H1 (cell line): ENCODE measurements at regions not wholly inside any gene's neighbourhood (a gene's known extent, or its start where the extent isn't known, plus 50 kb on each side); places are given as distances from the start of the nearest gene placed in this dataset.

Experiments
- CTCF ChIA-PET: fragments of 300-600 bp; sonication (Branson Sonifier 250); formaldehyde crosslinking; loops from one replicate; lab custom pipeline; 2021; ENCODE audit not compliant: partially characterized antibody; lab: Charles Lee
- POLR2A ChIA-PET: fragments of 300-600 bp; sonication (Branson Sonifier 250); formaldehyde crosslinking; loops from one replicate; lab custom pipeline; 2021; ENCODE audit warnings: inconsistent platforms; ENCODE audit not compliant: partially characterized antibody; lab: Charles Lee
- DNase-seq, 2 experiments: peaks; one replicate each; pipeline versions ENCODE4 v3.0.0 to v3.0.0-alpha.2; 2010 to 2022; ENCODE audit warnings: low spot score in 2 of 2, low read depth in 1 of 2, mixed read lengths in 1 of 2
- FAIRE-seq: peaks from 2 replicates; lab custom pipeline; 2011; peaks lifted over from hg19 to GRCh38; lab: Jason Lieb, UNC
- H2AFZ ChIP-seq: 2 replicates; pipeline ENCODE4 v1.8.1; 2012; ENCODE audit warnings: low read length, inconsistent platforms
- H2AK5ac ChIP-seq: 2 replicates; pipeline ENCODE4 v1.6.1; 2013; ENCODE audit warnings: low read depth, low read length
- H2BK120ac ChIP-seq: replicated peaks from 2 replicates; pipeline ENCODE3; 2013; ENCODE audit warnings: low read depth, low read length, inconsistent platforms
- H2BK12ac ChIP-seq: 2 replicates; pipeline ENCODE4 v1.6.1; 2013; ENCODE audit warnings: low read depth, low read length
- H2BK15ac ChIP-seq: 2 replicates; pipeline ENCODE4 v1.6.1; 2013; ENCODE audit warnings: low read length
- H2BK20ac ChIP-seq: 2 replicates; pipeline ENCODE4 v1.6.1; 2013; ENCODE audit warnings: low read length
- H2BK5ac ChIP-seq: 2 replicates; pipeline ENCODE4 v1.6.1; 2013; ENCODE audit warnings: low read depth, low read length
- H3K14ac ChIP-seq: 2 replicates; pipeline ENCODE4 v1.6.1; 2013; ENCODE audit warnings: inconsistent platforms; ENCODE audit not compliant: insufficient read length
- H3K18ac ChIP-seq: 2 replicates; pipeline ENCODE4 v1.6.1; 2013; ENCODE audit warnings: low read length; ENCODE audit errors: extremely low read depth
- H3K23ac ChIP-seq: 2 replicates; pipeline ENCODE4 v1.6.1; 2013; ENCODE audit warnings: inconsistent platforms; ENCODE audit not compliant: insufficient read length
- H3K23me2 ChIP-seq: 2 replicates; pipeline ENCODE4 v1.6.1; 2013; ENCODE audit warnings: low read depth, low read length
- H3K27ac ChIP-seq: 2 replicates; pipeline ENCODE4 v1.6.1; 2011; ENCODE audit warnings: low read depth, low read length, inconsistent platforms
- H3K27me3 ChIP-seq, 4 experiments: replicated peaks in 1 of 4; 1 replicate in 1 of 4; 2 replicates in 3 of 4; pipeline versions ENCODE4 v1.6.1 to v1.8.1; 2011 to 2013; ENCODE audit warnings: low read length in 3 of 4, mild to moderate bottlenecking in 3 of 4, inconsistent platforms in 2 of 4, mixed read lengths in 2 of 4, moderate library complexity in 1 of 4; ENCODE audit not compliant: control insufficient read depth in 3 of 4, insufficient read depth in 3 of 4; ENCODE audit errors: extremely low read depth in 1 of 4
- H3K36me3 ChIP-seq, 4 experiments: 2 replicates each; pipeline versions ENCODE4 v1.6.1 to v1.8.1; 2011 to 2013; ENCODE audit warnings: mild to moderate bottlenecking in 4 of 4, low read length in 3 of 4, moderate library complexity in 2 of 4, control low read depth in 1 of 4, inconsistent platforms in 1 of 4; ENCODE audit not compliant: insufficient read depth in 4 of 4, control insufficient read depth in 2 of 4
- H3K4ac ChIP-seq: replicated peaks from 2 replicates; pipeline ENCODE3; 2013; ENCODE audit warnings: low read length, low read depth, mixed read lengths, inconsistent platforms; ENCODE audit not compliant: insufficient read length
- H3K4me1 ChIP-seq, 4 experiments: replicated peaks in 1 of 4; 1 replicate in 1 of 4; 2 replicates in 3 of 4; pipeline versions ENCODE4 v1.6.1 to v1.8.1; 2011 to 2013; ENCODE audit warnings: low read length in 3 of 4, inconsistent platforms in 2 of 4, mixed read lengths in 1 of 4; ENCODE audit not compliant: insufficient read depth in 4 of 4, control insufficient read depth in 3 of 4
- H3K4me2 ChIP-seq, 2 experiments: 2 replicates each; pipeline versions ENCODE4 v1.6.1 to v1.8.1; 2011 to 2013; ENCODE audit warnings: low read depth in 2 of 2, low read length in 2 of 2, control low read depth in 1 of 2, inconsistent platforms in 1 of 2, mild to moderate bottlenecking in 1 of 2; ENCODE audit not compliant: insufficient read depth in 1 of 2
- H3K4me3 ChIP-seq, 4 experiments: fragments of 200-600, 300-600 bp in 1 of 4; sonication (generic), shearing (Covaris generic), sonication (Bioruptor Twin) in 1 of 4; 2 replicates each; pipeline versions ENCODE4 v1.5.1 to v1.8.1; 2011 to 2016; ENCODE audit warnings: low read length in 4 of 4, low read depth in 3 of 4, control low read depth in 2 of 4, inconsistent platforms in 2 of 4, mild to moderate bottlenecking in 2 of 4, mixed read lengths in 1 of 4, moderate library complexity in 1 of 4; ENCODE audit not compliant: insufficient read depth in 2 of 4; ENCODE audit errors: extremely low read depth in 1 of 4
- H3K56ac ChIP-seq: replicated peaks from 2 replicates; pipeline ENCODE3; 2013; ENCODE audit warnings: low read depth, mild to moderate bottlenecking, mixed read lengths, low read length, inconsistent platforms; ENCODE audit not compliant: insufficient read length
- H3K79me1 ChIP-seq: 2 replicates; pipeline ENCODE4 v1.6.1; 2013; ENCODE audit warnings: low read depth, low read length, control low read depth
- H3K79me2 ChIP-seq, 2 experiments: 2 replicates each; pipeline versions ENCODE4 v1.6.1 to v1.8.1; 2012 to 2013; ENCODE audit warnings: low read length in 2 of 2, mild to moderate bottlenecking in 2 of 2, inconsistent platforms in 1 of 2; ENCODE audit not compliant: insufficient read depth in 2 of 2, control insufficient read depth in 1 of 2
- H3K9ac ChIP-seq, 4 experiments: replicated peaks in 1 of 4; 1 replicate in 1 of 4; 2 replicates in 3 of 4; pipeline versions ENCODE4 v1.6.1 to v1.8.1; 2011 to 2013; ENCODE audit warnings: low read depth in 3 of 4, low read length in 3 of 4, control low read depth in 2 of 4, mild to moderate bottlenecking in 2 of 4, moderate library complexity in 2 of 4, inconsistent platforms in 1 of 4; ENCODE audit errors: extremely low read depth in 1 of 4
- H3K9me3 ChIP-seq, 2 experiments: 2 replicates each; pipeline versions ENCODE4 v1.6.1 to v1.8.1; 2012 to 2013; ENCODE audit warnings: mild to moderate bottlenecking in 2 of 2, moderate library complexity in 2 of 2, control low read depth in 1 of 2, inconsistent platforms in 1 of 2, low read depth in 1 of 2, low read length in 1 of 2, mixed read lengths in 1 of 2; ENCODE audit not compliant: insufficient read depth in 2 of 2
- H4K20me1 ChIP-seq, 2 experiments: replicated peaks in 1 of 2; 2 replicates each; pipeline versions ENCODE3 to v1.8.1; 2011 to 2013; ENCODE audit warnings: inconsistent platforms in 2 of 2, low read length in 2 of 2, mild to moderate bottlenecking in 1 of 2; ENCODE audit not compliant: insufficient read depth in 2 of 2, control insufficient read depth in 1 of 2
- H4K5ac ChIP-seq: 2 replicates; pipeline ENCODE4 v1.6.1; 2013; ENCODE audit warnings: low read length, low read depth, mixed read lengths, inconsistent platforms; ENCODE audit not compliant: insufficient read length
- H4K8ac ChIP-seq: 2 replicates; pipeline ENCODE4 v1.8.0; 2013; ENCODE audit warnings: mild to moderate bottlenecking, moderate library complexity, low read length, inconsistent platforms; ENCODE audit not compliant: insufficient read depth; ENCODE audit errors: extremely low read depth
- H4K91ac ChIP-seq: replicated peaks from 2 replicates; pipeline ENCODE3; 2013; ENCODE audit warnings: low read length, mixed read lengths, inconsistent platforms; ENCODE audit not compliant: insufficient read length
- EZH2 ChIP-seq: fragments of 200-600 bp; sonication (generic); IDR thresholded peaks from 2 replicates; pipeline ENCODE4 v1.7.1; 2012; ENCODE audit warnings: low read depth, mild to moderate bottlenecking, moderate library complexity, low read length, inconsistent platforms; ENCODE audit not compliant: severe bottlenecking
- POLR2A ChIP-seq, 2 experiments: IDR thresholded peaks; 1 replicate in 1 of 2; 2 replicates in 1 of 2; pipeline ENCODE4 v1.6.1; 2011; ENCODE audit warnings: low read depth in 2 of 2, low read length in 2 of 2, mild to moderate bottlenecking in 2 of 2; ENCODE audit errors: control extremely low read depth in 1 of 2
- WGBS, 2 experiments: shearing (Covaris generic) in 1 of 2; methylation state at CpG; one replicate each; pipeline versions ENCODE4 v1.1.6 to v1.1.7; 2013 to 2015; ENCODE audit warnings: low lambda C conversion rate in 2 of 2, mixed read lengths in 2 of 2, inconsistent platforms in 1 of 2, low coverage in 1 of 2, missing lambda C conversion rate in 1 of 2; ENCODE audit not compliant: insufficient replicate concordance in 2 of 2, insufficient coverage in 1 of 2, insufficient read length in 1 of 2; ENCODE audit errors: extremely low coverage in 1 of 2, missing lambda C conversion rate in 1 of 2; 5-methylcytosine and 5-hydroxymethylcytosine counted together
- TF ChIP-seq, protein P1 (sequence below): IDR thresholded peaks from 2 replicates; pipeline ENCODE4 v1.6.1; 2012; ENCODE audit warnings: inconsistent platforms

DNA sequence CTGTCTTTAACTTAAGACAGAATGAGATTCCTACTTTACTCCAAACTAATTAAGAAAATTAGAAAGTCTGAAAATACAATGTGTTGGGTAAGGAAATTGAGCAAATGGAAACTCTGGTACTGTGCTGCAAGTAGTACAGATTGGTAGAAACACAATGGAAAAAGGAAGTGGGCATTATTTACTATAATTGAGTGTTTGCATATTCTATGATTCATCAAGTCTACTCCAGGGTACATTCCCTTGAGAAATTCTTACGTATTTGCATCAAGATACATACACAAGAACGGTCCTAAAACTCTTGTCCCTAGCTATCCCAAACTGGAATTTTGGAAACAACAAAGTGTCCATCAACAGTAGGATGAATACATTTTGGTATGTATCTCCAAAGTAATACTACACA, 123.5 kb upstream of the TARS1 start:
- Histone ChIP-seq H3K27ac (no peak overlapping the region), H4K91ac (no peak overlapping the region), H3K23me2 (no peaks in the 10 kb centered on the region), H4K20me1 (no peaks in the 10 kb centered on the region), H3K23ac (no peak overlapping the region), H3K36me3 (no peaks in the 10 kb centered on the region), H2BK20ac (no peak overlapping the region), H2BK12ac (no peak overlapping the region), H3K4me2 (no peak overlapping the region), H3K4me1 (peaks cover 0 to 3% (median 0%) of the 10 kb centered on the region in 4 experiments; a peak in 1 of 7 replicates), H3K18ac (no peak overlapping the region), H3K14ac (no peak overlapping the region), H2BK120ac (no peak overlapping the region), H2BK15ac (no peak overlapping the region), H2AFZ (no peak overlapping the region), H3K79me2 (no peaks in the 10 kb centered on the region), H3K79me1 (no peaks in the 10 kb centered on the region), H3K4me3 (no peak overlapping the region), H4K5ac (no peak overlapping the region), H4K8ac (no peak overlapping the region), H3K9ac (no peak overlapping the region), H3K9me3 (no peaks in the 10 kb centered on the region), H3K27me3 (no peaks in the 10 kb centered on the region), H3K56ac (no peak overlapping the region), H3K4ac (no peak overlapping the region), H2BK5ac (no peak overlapping the region), H2AK5ac (no peak overlapping the region)
- DNase-seq (no peak), FAIRE-seq (no peak)
- 98% methylated on average over 2 of the region's 2 CpGs; no CpG with 5 or more reads in 1 of the 2 experiments for WGBS, 2 experiments
- CTCF ChIA-PET = no interaction called here
- POLR2A ChIA-PET = no interaction called here
- TF ChIP-seq EZH2 (no peak), POLR2A (IDR thresholded peaks at IDR 0.05; ENCODE audit: control extremely low read depth in 1 of 2, low read depth in 2 of 2, low read length in 2 of 2) (no peak)
- TF ChIP-seq, protein P1, sequence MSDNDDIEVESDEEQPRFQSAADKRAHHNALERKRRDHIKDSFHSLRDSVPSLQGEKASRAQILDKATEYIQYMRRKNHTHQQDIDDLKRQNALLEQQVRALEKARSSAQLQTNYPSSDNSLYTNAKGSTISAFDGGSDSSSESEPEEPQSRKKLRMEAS = no peak
